PC-9 (cell line): ENCODE measurements at regions not wholly inside any gene's neighbourhood (a gene's known extent, or its start where the extent isn't known, plus 50 kb on each side); places are given as distances from the start of the nearest gene placed in this dataset.
"Not testable (repeated sequence)": the region's sequence is repeated elsewhere in the genome, so short reads cannot be mapped to it uniquely, and the experiment has no call there.

Source experiments
- EZH2 ChIP-seq: fragments of 200-600 bp; sonication (generic); IDR thresholded peaks from 2 replicates; pipeline ENCODE4 v1.8.0; 2017; ENCODE audit warnings: antibody characterized with exemption, low read depth
- TF ChIP-seq, protein P1 (sequence below): fragments of 200-600 bp; sonication (generic); conservative IDR thresholded peaks from 2 replicates; pipeline ENCODE4 v1.6.1; 2017; ENCODE audit warnings: mixed run types, antibody characterized with exemption, mild to moderate bottlenecking, moderate library complexity

- TF ChIP-seq, protein P1, sequence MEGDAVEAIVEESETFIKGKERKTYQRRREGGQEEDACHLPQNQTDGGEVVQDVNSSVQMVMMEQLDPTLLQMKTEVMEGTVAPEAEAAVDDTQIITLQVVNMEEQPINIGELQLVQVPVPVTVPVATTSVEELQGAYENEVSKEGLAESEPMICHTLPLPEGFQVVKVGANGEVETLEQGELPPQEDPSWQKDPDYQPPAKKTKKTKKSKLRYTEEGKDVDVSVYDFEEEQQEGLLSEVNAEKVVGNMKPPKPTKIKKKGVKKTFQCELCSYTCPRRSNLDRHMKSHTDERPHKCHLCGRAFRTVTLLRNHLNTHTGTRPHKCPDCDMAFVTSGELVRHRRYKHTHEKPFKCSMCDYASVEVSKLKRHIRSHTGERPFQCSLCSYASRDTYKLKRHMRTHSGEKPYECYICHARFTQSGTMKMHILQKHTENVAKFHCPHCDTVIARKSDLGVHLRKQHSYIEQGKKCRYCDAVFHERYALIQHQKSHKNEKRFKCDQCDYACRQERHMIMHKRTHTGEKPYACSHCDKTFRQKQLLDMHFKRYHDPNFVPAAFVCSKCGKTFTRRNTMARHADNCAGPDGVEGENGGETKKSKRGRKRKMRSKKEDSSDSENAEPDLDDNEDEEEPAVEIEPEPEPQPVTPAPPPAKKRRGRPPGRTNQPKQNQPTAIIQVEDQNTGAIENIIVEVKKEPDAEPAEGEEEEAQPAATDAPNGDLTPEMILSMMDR = not testable (repeated sequence)
- not testable (repeated sequence) for TF ChIP-seq EZH2
These were observed 152.7 kb upstream of the GALNT15 start for GRCh38 chr3:16021801-16022200.
